Loucy (cell line): ENCODE measurements at regions not wholly inside any gene's neighbourhood (a gene's known extent, or its start where the extent isn't known, plus 50 kb on each side); places are given as distances from the start of the nearest gene placed in this dataset.
"Not testable (repeated sequence)": the region's sequence is repeated elsewhere in the genome, so short reads cannot be mapped to it uniquely, and the experiment has no call there.

Source experiments
- H2AFZ ChIP-seq: fragments of 200-600 bp; sonication (generic); 2 replicates; pipeline ENCODE4 v1.6.0; 2016; ENCODE audit warnings: antibody characterized with exemption, mild to moderate bottlenecking, low read length, moderate library complexity
- H3F3A ChIP-seq: fragments of 200-600 bp; 2 replicates; pipeline ENCODE4 v1.6.0; 2016; ENCODE audit warnings: antibody characterized with exemption, low read depth, mild to moderate bottlenecking
- H3K27me3 ChIP-seq: fragments of 200-600 bp; sonication (generic); 2 replicates; pipeline ENCODE4 v1.6.1; 2014; ENCODE audit warnings: low read length, mild to moderate bottlenecking; ENCODE audit not compliant: insufficient read depth, poor library complexity, severe bottlenecking
- H3K36me3 ChIP-seq: fragments of 200-600 bp; sonication (generic); 2 replicates; pipeline ENCODE4 v1.6.1; 2016; ENCODE audit warnings: low read length; ENCODE audit not compliant: insufficient read depth
- H3K4me1 ChIP-seq: fragments of 200-600 bp; sonication (generic); 2 replicates; pipeline ENCODE4 v1.5.1; 2014; ENCODE audit warnings: low read length, mild to moderate bottlenecking; ENCODE audit not compliant: insufficient read depth, poor library complexity, severe bottlenecking
- H3K4me2 ChIP-seq: fragments of 200-600 bp; sonication (generic); 2 replicates; pipeline ENCODE4 v1.6.0; 2014; ENCODE audit warnings: antibody characterized with exemption, low read length, low read depth, mild to moderate bottlenecking; ENCODE audit not compliant: poor library complexity, severe bottlenecking
- H3K4me3 ChIP-seq: fragments of 200-600 bp; sonication (generic); 2 replicates; pipeline ENCODE4 v1.5.1; 2014; ENCODE audit warnings: low read length, mild to moderate bottlenecking, mixed read lengths; ENCODE audit not compliant: poor library complexity, severe bottlenecking
- H3K79me2 ChIP-seq: fragments of 200-600 bp; sonication (generic); 2 replicates; pipeline ENCODE4 v1.6.1; 2014; ENCODE audit warnings: low read length; ENCODE audit not compliant: insufficient read depth
- H3K9ac ChIP-seq: fragments of 200-600 bp; sonication (generic); 2 replicates; pipeline ENCODE4 v1.6.0; 2014; ENCODE audit warnings: mild to moderate bottlenecking, low read depth, low read length, moderate library complexity; ENCODE audit not compliant: poor library complexity, severe bottlenecking
- H3K9me2 ChIP-seq: fragments of 200-600 bp; sonication (generic); replicated peaks from 2 replicates; pipeline ENCODE4 v1.6.1; 2016; ENCODE audit warnings: low read depth, low read length, mixed read lengths
- H3K9me3 ChIP-seq: fragments of 200-600 bp; sonication (generic); 2 replicates; pipeline ENCODE4 v1.6.1; 2014; ENCODE audit warnings: mild to moderate bottlenecking, antibody characterized with exemption, low read length, low read depth; ENCODE audit not compliant: insufficient read depth
- H4K20me1 ChIP-seq: fragments of 200-600 bp; sonication (generic); 2 replicates; pipeline ENCODE4 v1.6.0; 2014; ENCODE audit warnings: antibody characterized with exemption, low read length, mild to moderate bottlenecking; ENCODE audit not compliant: insufficient read depth, poor library complexity, severe bottlenecking
- EZH2phosphoT487 ChIP-seq: fragments of 200-600 bp; IDR thresholded peaks from 2 replicates; pipeline ENCODE4 v1.6.1; 2018; ENCODE audit warnings: antibody characterized with exemption, mild to moderate bottlenecking, moderate library complexity, borderline replicate concordance
- TF ChIP-seq, protein P1 (sequence below): fragments of 200-600 bp; sonication (generic); conservative IDR thresholded peaks from 2 replicates; pipeline ENCODE4 v1.5.1; 2014; ENCODE audit warnings: mild to moderate bottlenecking, antibody characterized with exemption, low read length

DNA sequence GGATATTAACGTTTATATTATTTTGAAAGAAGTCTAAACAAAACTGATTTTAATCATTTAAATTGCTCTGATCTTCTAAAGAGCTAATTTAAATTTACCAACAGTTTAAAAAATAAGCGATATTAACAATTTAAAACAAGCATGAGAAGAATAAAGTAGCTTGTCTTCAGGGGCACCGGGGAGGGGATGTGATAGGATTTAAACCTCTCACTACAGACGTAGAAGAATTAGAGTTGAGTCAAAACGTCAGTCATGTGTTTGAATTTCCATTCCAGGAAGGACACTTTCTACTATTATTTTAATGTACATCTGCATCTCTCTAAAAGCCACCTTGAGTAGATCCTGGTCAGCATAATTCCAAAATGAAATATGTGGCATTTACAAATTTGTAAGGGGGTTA, 58.2 kb upstream of the TPTE start:
- Histone ChIP-seq H3K9me2 (no peaks in the 10 kb centered on the region), H3K27me3 (no peaks in the 10 kb centered on the region), H3K9ac (no peak overlapping the region), H4K20me1 (no peaks in the 10 kb centered on the region), H3F3A (no peaks in the 10 kb centered on the region), H3K9me3 (peaks cover 13% of the 10 kb centered on the region), H3K4me1 (no peaks in the 10 kb centered on the region), H3K79me2 (no peaks in the 10 kb centered on the region), H3K36me3 (no peaks in the 10 kb centered on the region), H2AFZ (no peak overlapping the region), H3K4me3 (no peak overlapping the region), H3K4me2 (no peak overlapping the region)
- TF ChIP-seq EZH2phosphoT487: no peak
- TF ChIP-seq, protein P1, sequence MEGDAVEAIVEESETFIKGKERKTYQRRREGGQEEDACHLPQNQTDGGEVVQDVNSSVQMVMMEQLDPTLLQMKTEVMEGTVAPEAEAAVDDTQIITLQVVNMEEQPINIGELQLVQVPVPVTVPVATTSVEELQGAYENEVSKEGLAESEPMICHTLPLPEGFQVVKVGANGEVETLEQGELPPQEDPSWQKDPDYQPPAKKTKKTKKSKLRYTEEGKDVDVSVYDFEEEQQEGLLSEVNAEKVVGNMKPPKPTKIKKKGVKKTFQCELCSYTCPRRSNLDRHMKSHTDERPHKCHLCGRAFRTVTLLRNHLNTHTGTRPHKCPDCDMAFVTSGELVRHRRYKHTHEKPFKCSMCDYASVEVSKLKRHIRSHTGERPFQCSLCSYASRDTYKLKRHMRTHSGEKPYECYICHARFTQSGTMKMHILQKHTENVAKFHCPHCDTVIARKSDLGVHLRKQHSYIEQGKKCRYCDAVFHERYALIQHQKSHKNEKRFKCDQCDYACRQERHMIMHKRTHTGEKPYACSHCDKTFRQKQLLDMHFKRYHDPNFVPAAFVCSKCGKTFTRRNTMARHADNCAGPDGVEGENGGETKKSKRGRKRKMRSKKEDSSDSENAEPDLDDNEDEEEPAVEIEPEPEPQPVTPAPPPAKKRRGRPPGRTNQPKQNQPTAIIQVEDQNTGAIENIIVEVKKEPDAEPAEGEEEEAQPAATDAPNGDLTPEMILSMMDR: no peak

DNA sequence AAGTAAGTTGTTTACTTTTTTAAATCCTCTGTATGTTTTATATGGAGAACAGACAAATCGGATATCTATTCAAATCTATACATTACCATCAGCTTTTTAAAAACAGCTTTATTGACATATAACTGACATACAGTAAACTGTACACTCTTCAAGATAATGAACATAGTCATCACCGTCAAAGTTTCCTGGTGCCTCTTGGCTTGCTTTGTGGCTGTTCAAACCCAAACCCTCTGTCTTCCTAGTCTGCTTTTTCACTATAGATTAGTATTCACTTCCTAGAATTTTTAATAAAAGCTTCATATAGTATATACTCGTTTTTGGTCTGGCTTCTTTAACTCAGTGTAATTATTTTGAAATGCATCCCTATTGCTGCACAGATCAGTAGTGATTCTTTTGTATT, 56.4 kb upstream of the TPTE start:
- no peak overlapping the region for H3K9ac ChIP-seq
- no peaks in the 10 kb centered on the region for H3K79me2 ChIP-seq
- no peaks in the 10 kb centered on the region for H3K4me1 ChIP-seq
- no peaks in the 10 kb centered on the region for H4K20me1 ChIP-seq
- no peaks in the 10 kb centered on the region for H3K27me3 ChIP-seq
- no peak overlapping the region for H3K4me2 ChIP-seq
- no peaks in the 10 kb centered on the region for H3K9me2 ChIP-seq
- no peak overlapping the region for H3K4me3 ChIP-seq
- H2AFZ ChIP-seq: no peak overlapping the region
- no peaks in the 10 kb centered on the region for H3K36me3 ChIP-seq
- H3F3A ChIP-seq: no peaks in the 10 kb centered on the region
- no peak for TF ChIP-seq EZH2phosphoT487
- TF ChIP-seq, protein P1: no peak
- H3K9me3 ChIP-seq: peaks cover 8% of the 10 kb centered on the region; the same call in 1 of the 2 replicates

DNA sequence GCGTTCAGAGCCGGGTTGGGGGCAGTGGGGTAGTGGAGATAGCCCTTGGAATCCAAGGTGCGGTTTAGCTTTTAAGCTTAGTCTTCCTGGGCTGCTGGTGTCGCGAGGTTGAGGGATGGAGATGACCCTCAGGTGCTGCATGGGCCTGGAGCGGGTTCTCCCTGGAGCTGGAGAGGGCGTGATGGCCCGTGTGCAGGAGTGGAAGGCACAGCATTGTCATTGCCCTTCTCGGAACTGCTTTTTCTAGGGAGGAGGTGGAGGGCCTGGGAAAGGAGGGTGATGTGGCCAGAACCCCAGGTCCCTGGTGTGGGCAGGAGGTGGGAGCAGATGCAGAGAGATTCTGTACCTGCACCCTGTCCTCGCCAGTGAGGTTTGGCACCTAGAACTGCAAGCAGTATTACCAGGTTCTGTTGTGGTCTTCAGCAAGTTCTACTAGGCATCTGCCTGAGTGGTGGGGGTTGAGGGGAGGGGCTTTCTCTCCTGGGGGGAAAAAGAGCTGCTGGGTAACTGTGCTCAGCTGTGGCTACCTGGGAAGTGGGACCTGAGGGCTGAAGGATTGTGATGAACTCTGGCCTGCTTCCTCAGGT, 55.8 kb upstream of the TPTE start:
- not testable (repeated sequence) for H3K9ac ChIP-seq, H3F3A ChIP-seq, H3K27me3 ChIP-seq, H3K4me3 ChIP-seq, H3K9me2 ChIP-seq, H3K4me2 ChIP-seq, H3K36me3 ChIP-seq, H2AFZ ChIP-seq, H3K4me1 ChIP-seq, H3K79me2 ChIP-seq, H3K9me3 ChIP-seq, H4K20me1 ChIP-seq

DNA sequence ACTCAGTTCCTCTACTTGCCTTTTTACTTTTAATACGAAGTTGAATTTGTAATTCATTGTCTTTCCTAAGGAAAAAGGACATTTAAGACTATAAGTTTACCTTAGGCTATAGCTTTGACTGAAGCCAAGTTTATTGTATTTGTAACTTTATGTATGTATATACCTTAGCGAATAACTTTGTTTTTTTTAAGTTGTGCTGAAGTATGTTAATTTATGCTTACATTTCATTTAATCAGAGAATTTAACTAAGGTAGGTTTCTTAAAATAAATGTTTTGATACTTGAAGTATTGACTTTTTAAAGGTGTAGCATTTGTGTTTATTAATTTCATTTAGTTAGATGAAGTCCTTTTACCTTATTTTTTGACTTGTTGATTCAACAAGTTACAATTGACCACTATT, 55.2 kb upstream of the TPTE start:
- TF ChIP-seq EZH2phosphoT487: no peak
- TF ChIP-seq, protein P1: no peak
- no peaks in the 10 kb centered on the region for H4K20me1 ChIP-seq
- no peak overlapping the region for H3K4me3 ChIP-seq
- no peaks in the 10 kb centered on the region for H3K79me2 ChIP-seq
- H3K4me1 ChIP-seq: no peaks in the 10 kb centered on the region
- H3K36me3 ChIP-seq: no peaks in the 10 kb centered on the region
- H2AFZ ChIP-seq: no peak overlapping the region
- no peak overlapping the region for H3K9ac ChIP-seq
- no peak overlapping the region for H3K4me2 ChIP-seq
- H3K9me3 ChIP-seq: peaks cover 8% of the 10 kb centered on the region; the same call in 1 of the 2 replicates
- no peaks in the 10 kb centered on the region for H3F3A ChIP-seq
- H3K27me3 ChIP-seq: no peaks in the 10 kb centered on the region
- no peaks in the 10 kb centered on the region for H3K9me2 ChIP-seq
